ENCODE measurements at regions not wholly inside any gene's neighbourhood (a gene's known extent, or its start where the extent isn't known, plus 50 kb on each side); places are given as distances from the start of the nearest gene placed in this dataset.
"Not testable (repeated sequence)": the region's sequence is repeated elsewhere in the genome, so short reads cannot be mapped to it uniquely, and the experiment has no call there.

DNA sequence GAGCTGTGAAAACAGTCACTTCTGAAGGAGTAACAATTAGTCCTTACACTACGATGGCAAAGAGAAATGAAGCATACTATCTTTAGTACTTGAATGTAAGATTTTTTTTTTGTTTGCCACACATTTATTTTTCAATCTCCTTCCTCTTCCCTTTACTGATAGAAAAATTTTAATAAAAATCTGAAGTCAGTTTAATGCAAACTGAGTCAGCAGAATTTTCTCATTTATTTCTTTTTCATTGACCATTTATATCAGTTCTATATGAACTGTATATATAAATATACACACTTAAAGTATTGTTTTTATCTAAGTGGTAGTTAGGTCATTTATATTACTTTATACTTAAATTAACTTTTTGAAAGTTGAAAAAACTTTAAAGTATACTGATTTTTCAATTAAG lies 1009.1 kb upstream of the SPRY2 start:
- DNase-seq (no peak), ATAC-seq (ENCODE audit: low read depth) (no peak)
- H3K4me3 Mint-ChIP-seq = no peak overlapping the region
- peaks cover 4% of the 10 kb centered on the region for H3K9me3 Mint-ChIP-seq (ENCODE audit: insufficient read depth)
- Histone ChIP-seq H2AFZ (ENCODE audit: insufficient read depth, low read depth, low read length, poor library complexity, severe bottlenecking) (no peak overlapping the region), H3K9ac (ENCODE audit: low read length) (no peak overlapping the region), H3K4me1 (ENCODE audit: control insufficient read depth in 2 of 2, insufficient read depth in 2 of 2, low read length in 2 of 2) (no peaks in the 10 kb centered on the region), H3K27me3 (replicated peaks in 1 of 4; ENCODE audit: control extremely low read depth in 1 of 4, control insufficient read depth in 3 of 4, insufficient read depth in 4 of 4, low read length in 3 of 4) (no peaks in the 10 kb centered on the region), H3K79me2 (ENCODE audit: control insufficient read depth, insufficient read depth, low read length) (no peaks in the 10 kb centered on the region), H3K27ac (ENCODE audit: low read length in 2 of 2) (no peak overlapping the region), H4K20me1 (ENCODE audit: control insufficient read depth, insufficient read depth, low read length, poor library complexity, severe bottlenecking) (no peaks in the 10 kb centered on the region), H3K4me2 (replicated peaks; ENCODE audit: low read depth, low read length, poor library complexity, severe bottlenecking) (no peak overlapping the region), H3K4me3 (ENCODE audit: control extremely low read depth in 1 of 5, extremely low read depth in 1 of 5, insufficient read depth in 1 of 5, low read depth in 2 of 5, low read length in 4 of 5) (no peak overlapping the region), H3K36me3 (replicated peaks in 1 of 2; ENCODE audit: control extremely low read depth in 1 of 2, control insufficient read depth in 1 of 2, extremely low read depth in 1 of 2, insufficient read depth in 2 of 2, low read length in 1 of 2) (no peaks in the 10 kb centered on the region), H3K9me3 (ENCODE audit: control extremely low read depth in 1 of 3, control insufficient read depth in 2 of 3, insufficient read depth in 1 of 3, low read length in 2 of 3) (no peaks in the 10 kb centered on the region)
- POLR2A ChIA-PET = no interaction called here
- no peak overlapping the region for H3K27ac Mint-ChIP-seq
- H3K27me3 Mint-ChIP-seq = no peaks in the 10 kb centered on the region
- no peak for TF ChIP-seq EZH2 (IDR thresholded peaks at IDR 0.05; ENCODE audit: borderline replicate concordance, insufficient read depth, low read depth, low read length, poor library complexity, severe bottlenecking)
- TF ChIP-seq, protein P1, sequence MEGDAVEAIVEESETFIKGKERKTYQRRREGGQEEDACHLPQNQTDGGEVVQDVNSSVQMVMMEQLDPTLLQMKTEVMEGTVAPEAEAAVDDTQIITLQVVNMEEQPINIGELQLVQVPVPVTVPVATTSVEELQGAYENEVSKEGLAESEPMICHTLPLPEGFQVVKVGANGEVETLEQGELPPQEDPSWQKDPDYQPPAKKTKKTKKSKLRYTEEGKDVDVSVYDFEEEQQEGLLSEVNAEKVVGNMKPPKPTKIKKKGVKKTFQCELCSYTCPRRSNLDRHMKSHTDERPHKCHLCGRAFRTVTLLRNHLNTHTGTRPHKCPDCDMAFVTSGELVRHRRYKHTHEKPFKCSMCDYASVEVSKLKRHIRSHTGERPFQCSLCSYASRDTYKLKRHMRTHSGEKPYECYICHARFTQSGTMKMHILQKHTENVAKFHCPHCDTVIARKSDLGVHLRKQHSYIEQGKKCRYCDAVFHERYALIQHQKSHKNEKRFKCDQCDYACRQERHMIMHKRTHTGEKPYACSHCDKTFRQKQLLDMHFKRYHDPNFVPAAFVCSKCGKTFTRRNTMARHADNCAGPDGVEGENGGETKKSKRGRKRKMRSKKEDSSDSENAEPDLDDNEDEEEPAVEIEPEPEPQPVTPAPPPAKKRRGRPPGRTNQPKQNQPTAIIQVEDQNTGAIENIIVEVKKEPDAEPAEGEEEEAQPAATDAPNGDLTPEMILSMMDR (IDR thresholded peaks at IDR 0.05) = no peak
- intact Hi-C loops (cut with micrococcal nuclease) = no loop called here
- CTCF ChIA-PET = no interaction called here
- WGBS (ENCODE audit: insufficient coverage) = no CpG with 5 or more reads among the region's 1 CpG
- H3K4me1 Mint-ChIP-seq = no peaks in the 10 kb centered on the region

DNA sequence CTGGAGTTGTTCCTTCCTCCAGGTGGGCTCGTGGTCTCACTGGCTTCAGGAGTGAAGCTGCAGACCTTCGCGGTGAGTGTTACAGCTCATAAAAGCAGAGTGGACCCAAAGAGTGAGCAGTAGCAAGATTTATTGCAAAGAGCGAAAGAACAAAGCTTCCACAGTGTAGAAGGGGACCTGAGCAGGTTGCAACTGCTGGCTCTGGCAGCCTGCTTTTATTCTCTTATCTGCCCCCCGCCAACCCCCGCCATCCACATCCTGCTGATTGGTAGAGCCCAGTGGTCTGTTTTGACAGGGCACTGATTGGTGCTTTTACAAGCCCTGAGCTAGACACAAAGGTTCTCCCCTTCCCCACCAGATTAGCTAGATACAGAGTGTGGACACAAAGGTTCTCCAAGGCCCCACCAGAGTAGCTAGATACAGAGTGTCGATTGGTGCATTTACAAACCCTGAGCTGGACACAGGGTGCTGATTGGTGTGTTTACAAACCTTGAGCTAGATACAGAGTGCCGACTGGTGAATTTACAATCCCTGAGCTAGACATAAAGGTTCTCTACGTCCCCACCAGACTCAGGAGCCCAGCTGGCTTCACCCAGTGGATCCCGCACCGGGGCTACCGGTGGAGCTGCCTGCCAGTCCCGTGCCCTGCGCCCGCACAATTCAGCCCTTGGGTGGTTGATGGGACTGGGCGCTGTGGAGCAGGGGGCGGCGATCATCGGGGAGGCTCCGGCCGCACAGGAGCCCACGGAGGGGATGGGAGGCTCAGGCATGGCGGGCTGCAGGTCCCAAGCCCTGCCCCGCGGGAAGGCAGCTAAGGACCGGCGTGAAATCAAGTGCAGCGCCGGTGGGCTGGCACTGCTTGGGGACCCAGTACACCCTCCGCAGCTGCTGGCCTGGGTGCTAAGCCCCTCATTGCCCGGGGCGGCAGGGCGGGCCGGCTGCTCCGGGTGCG lies 999.5 kb upstream of the SPRY2 start:
- H3K27me3 Mint-ChIP-seq; intact Hi-C loops (cut with micrococcal nuclease); H3K9ac ChIP-seq (ENCODE audit: low read length); POLR2A ChIA-PET; DNase-seq; CTCF ChIA-PET; H3K4me3 Mint-ChIP-seq; H3K4me2 ChIP-seq (replicated peaks; ENCODE audit: low read depth, low read length, poor library complexity, severe bottlenecking); H3K27ac Mint-ChIP-seq; H3K9me3 Mint-ChIP-seq (ENCODE audit: insufficient read depth); H3K4me1 ChIP-seq (ENCODE audit: control insufficient read depth in 2 of 2, insufficient read depth in 2 of 2, low read length in 2 of 2); H3K4me3 ChIP-seq (ENCODE audit: control extremely low read depth in 1 of 5, extremely low read depth in 1 of 5, insufficient read depth in 1 of 5, low read depth in 2 of 5, low read length in 4 of 5); H4K20me1 ChIP-seq (ENCODE audit: control insufficient read depth, insufficient read depth, low read length, poor library complexity, severe bottlenecking); H3K79me2 ChIP-seq (ENCODE audit: control insufficient read depth, insufficient read depth, low read length); H3K27me3 ChIP-seq (replicated peaks in 1 of 4; ENCODE audit: control extremely low read depth in 1 of 4, control insufficient read depth in 3 of 4, insufficient read depth in 4 of 4, low read length in 3 of 4); H3K4me1 Mint-ChIP-seq; H2AFZ ChIP-seq (ENCODE audit: insufficient read depth, low read depth, low read length, poor library complexity, severe bottlenecking); ATAC-seq (ENCODE audit: low read depth); H3K27ac ChIP-seq (ENCODE audit: low read length in 2 of 2); H3K36me3 ChIP-seq (replicated peaks in 1 of 2; ENCODE audit: control extremely low read depth in 1 of 2, control insufficient read depth in 1 of 2, extremely low read depth in 1 of 2, insufficient read depth in 2 of 2, low read length in 1 of 2): not testable (repeated sequence)
- H3K9me3 ChIP-seq (ENCODE audit: control extremely low read depth in 1 of 3, control insufficient read depth in 2 of 3, insufficient read depth in 1 of 3, low read length in 2 of 3) = peaks cover 0 to 11% (median 0%) of the 10 kb centered on the region in 3 donors
- WGBS (ENCODE audit: insufficient coverage) = 96% methylated on average over 33 of the region's 36 CpGs

DNA sequence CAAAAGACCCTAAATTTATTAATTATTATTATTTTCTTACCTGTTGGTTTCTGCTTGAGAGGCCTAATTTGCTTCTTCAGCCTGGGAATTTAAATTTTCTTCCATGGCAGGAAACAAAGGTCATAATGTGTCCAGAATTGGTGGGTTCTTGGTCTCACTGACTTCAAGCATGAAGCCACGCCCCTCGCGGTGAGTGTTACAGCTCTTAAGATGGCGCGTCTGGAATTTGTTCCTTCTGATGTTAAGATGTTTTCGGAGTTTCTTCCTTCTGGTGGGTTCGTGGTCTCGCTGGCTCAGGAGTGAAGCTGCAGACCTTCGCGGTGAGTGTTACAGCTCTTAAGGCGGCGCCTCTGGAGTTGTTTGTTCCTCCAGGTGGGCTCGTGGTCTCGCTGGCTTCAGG lies 998.7 kb upstream of the SPRY2 start:
- not testable (repeated sequence) for H3K4me1 Mint-ChIP-seq; ATAC-seq (ENCODE audit: low read depth)

More for the DNA sequence above, 998.7 kb upstream of the SPRY2 start:
- H3K36me3 ChIP-seq (replicated peaks in 1 of 2; ENCODE audit: control extremely low read depth in 1 of 2, control insufficient read depth in 1 of 2, extremely low read depth in 1 of 2, insufficient read depth in 2 of 2, low read length in 1 of 2); H3K27me3 Mint-ChIP-seq; H3K9me3 Mint-ChIP-seq (ENCODE audit: insufficient read depth); H3K79me2 ChIP-seq (ENCODE audit: control insufficient read depth, insufficient read depth, low read length); H2AFZ ChIP-seq (ENCODE audit: insufficient read depth, low read depth, low read length, poor library complexity, severe bottlenecking); H3K27me3 ChIP-seq (replicated peaks in 1 of 4; ENCODE audit: control extremely low read depth in 1 of 4, control insufficient read depth in 3 of 4, insufficient read depth in 4 of 4, low read length in 3 of 4); H3K27ac Mint-ChIP-seq; CTCF ChIA-PET; H4K20me1 ChIP-seq (ENCODE audit: control insufficient read depth, insufficient read depth, low read length, poor library complexity, severe bottlenecking); H3K4me2 ChIP-seq (replicated peaks; ENCODE audit: low read depth, low read length, poor library complexity, severe bottlenecking); H3K9ac ChIP-seq (ENCODE audit: low read length); H3K4me3 ChIP-seq (ENCODE audit: control extremely low read depth in 1 of 5, extremely low read depth in 1 of 5, insufficient read depth in 1 of 5, low read depth in 2 of 5, low read length in 4 of 5); intact Hi-C loops (cut with micrococcal nuclease); DNase-seq; H3K27ac ChIP-seq (ENCODE audit: low read length in 2 of 2); POLR2A ChIA-PET; H3K4me1 ChIP-seq (ENCODE audit: control insufficient read depth in 2 of 2, insufficient read depth in 2 of 2, low read length in 2 of 2); H3K4me3 Mint-ChIP-seq: not testable (repeated sequence)
- H3K9me3 ChIP-seq (ENCODE audit: control extremely low read depth in 1 of 3, control insufficient read depth in 2 of 3, insufficient read depth in 1 of 3, low read length in 2 of 3) = peaks cover 0 to 11% (median 0%) of the 10 kb centered on the region in 3 donors
- 98% methylated on average over 11 of the region's 14 CpGs for WGBS (ENCODE audit: insufficient coverage)
